ENCODE measurements at regions not wholly inside any gene's neighbourhood (a gene's known extent, or its start where the extent isn't known, plus 50 kb on each side); places are given as distances from the start of the nearest gene placed in this dataset.
"Not testable (repeated sequence)": the region's sequence is repeated elsewhere in the genome, so short reads cannot be mapped to it uniquely, and the experiment has no call there.

DNA sequence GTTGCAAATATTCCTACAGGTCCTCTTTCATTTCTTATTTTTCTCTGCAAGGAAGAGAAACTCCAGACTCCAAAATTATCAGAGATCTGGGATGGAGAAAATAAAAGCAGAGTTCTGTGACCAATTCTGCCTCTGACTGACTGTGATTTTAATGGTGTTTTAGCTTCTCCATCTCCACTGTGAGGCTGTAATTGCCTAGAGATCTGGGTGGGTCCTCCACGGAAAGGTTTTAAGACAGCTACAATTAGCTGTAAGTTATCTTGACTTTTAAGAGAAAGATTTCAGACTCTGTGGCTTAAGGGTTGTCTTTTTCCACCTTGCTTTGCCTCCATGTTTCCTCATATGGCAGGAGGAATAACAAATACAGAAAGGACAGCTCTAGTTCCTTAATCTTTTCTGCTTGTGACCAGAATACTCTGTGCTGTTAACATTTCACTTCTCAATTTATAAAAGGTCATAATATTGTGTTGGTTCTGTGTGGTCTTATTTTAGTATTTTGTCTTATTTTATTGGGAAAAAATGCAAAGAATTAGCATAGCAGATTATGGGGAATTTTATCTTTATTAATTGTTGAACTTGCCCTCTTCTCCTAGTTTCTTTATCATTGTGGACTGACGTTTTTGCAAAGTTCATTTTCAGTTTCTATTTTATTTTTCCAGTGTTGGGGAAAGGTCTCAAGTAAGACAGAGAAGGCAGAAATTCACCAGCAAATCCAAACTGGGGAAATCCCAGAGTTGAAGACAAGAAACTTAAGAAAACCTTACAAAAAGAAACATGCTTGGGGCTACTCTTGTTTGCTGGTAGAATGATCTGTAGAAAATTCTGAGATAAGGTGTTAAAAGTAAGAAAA lies 157.9 kb downstream of the RAP2B start:
- no peak for DNase-seq

GRCh38 chr3:153320585-153321128 lies 158.6 kb downstream of the RAP2B start:
- DNase-seq = no peak

- no peak for DNase-seq
Observed at GRCh38 chr3:153328690-153329089, 166.7 kb downstream of the RAP2B start.

- no peak for DNase-seq
Observed at GRCh38 chr3:153330901-153331300, 168.9 kb downstream of the RAP2B start.

DNA sequence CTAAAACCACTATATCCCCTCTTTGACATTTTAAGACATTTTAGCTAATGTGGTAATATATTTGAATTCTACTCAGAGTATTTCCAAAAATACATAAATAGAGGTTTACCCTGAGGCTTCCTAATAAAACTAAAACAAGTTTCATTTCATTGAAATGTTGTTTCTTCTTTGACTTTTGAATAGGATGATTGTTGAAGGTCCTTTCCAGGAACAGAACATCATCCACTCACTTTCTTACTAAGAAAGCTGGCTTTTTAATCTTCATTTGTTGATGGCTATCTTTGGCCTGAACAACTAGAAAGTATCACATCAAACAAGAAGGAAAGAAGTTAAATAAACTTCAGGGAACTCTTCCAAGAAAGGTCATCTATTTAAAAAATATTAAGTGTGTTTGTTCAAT lies 169.7 kb downstream of the RAP2B start:
- DNase-seq = no peak

DNA sequence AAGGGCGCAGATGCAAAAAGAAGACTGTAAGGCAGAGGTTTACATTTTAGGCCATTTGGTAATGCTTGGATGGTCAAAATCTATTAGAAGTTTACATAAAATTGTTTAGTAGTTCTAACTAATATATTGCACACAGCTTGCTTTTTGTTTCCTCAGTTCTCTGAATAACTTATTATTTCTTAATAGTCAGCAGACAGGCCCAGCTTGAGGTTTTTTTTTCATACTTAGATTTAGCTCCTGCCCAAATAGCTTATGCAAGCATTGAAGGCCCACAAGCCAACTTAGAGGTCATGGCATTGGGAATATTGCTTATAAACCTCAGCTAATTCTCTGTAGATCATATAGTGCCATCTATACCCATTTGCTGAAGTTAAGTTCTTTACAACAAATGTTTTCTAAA lies 172.5 kb downstream of the RAP2B start:
- no peak for DNase-seq

GRCh38 chr3:153337369-153337768 lies 175.3 kb downstream of the RAP2B start:
- no peak for DNase-seq

- DNase-seq = no peak
Observed at GRCh38 chr3:153338487-153338886, 176.5 kb downstream of the RAP2B start.

GRCh38 chr3:153339065-153339464 lies 177.0 kb downstream of the RAP2B start:
- no peak for DNase-seq

DNA sequence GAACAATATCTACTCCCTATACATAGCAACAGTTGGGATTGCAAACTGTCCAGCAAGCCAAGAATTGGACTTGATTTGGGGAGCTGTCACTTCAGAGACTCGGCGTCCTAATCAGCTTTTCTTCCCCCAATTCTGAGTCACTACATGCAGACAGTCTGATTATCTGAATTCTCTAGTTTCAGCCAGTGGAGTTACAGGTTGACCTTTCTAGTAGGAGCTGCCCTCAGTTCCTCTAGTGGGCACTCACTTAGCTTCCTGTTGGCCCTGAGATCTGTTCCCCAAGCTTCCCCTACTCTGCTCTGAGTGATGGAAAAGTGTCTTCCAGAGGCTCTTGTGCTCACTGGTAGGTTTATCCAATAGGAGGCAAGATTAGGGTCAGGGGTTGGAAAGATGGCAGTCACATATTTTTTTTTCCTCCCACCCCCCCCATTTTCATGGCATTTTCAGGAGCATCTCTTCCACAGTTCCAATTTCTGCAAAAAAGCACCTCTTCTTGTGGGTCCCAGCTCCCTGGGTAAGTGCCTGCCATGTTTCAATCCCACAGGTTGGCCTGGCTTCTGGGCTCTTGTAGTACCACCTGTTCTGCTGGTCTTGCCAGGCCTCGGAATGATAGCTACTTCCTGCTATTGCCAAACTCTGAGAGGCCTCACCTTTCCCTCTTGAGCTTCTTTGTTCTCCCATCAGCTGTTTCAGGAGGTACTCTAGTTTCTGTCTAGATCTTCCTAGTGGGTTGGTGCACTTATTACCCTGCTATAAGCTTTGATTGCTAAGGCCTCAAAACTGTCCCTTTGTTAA lies 182.2 kb downstream of the RAP2B start:
- DNase-seq = no peak

DNA sequence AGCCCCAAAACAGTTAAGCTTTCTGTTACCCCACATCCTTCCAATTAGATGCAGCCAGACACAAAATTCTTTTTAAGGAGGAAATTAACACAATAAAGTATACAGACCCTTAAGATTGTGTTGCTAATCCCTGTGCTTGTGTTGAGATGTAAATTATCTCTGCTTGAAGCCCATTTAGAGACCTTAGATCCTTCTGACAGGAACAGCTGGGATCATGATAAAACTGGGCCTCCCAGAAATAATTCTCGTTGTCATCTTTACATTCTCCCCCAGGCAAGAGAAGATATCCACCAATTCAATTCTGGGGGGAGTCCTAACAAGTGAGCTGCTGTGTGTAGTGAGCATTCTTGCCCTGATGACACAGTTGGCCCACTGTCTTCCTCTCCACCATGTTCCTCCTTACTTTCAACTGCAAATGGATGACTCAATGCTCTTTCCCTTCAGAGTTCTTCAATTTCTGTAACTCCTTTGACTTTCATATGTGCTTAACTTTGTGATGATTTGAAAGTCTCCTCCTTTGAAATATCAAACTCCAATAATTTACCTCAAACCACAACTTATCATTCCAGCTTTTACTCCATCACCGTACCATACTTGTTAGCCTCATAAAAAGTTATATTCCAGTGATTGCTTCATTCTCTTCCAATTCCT lies 186.6 kb downstream of the RAP2B start:
- DNase-seq = no peak

DNA sequence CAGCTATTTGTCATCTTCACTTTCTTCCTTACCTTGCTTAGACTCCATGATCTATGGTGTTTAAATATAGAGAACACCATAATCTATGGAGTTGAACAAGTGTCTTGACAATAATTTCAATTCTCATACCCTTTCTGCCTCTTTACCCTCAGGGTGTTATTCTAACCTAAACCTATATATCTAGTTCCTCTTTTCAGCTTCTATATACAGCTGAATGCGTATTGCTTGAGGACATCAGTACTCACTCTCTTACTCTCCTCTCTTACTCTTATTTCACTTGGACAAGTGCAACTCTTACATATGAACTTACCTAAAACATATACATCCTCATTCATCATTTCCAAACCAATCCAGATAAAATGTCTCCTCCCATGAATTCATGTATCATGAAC lies 187.1 kb downstream of the RAP2B start:
- DNase-seq = no peak

- no peak for DNase-seq
Observed at GRCh38 chr3:153350420-153350819, 188.4 kb downstream of the RAP2B start.

DNA sequence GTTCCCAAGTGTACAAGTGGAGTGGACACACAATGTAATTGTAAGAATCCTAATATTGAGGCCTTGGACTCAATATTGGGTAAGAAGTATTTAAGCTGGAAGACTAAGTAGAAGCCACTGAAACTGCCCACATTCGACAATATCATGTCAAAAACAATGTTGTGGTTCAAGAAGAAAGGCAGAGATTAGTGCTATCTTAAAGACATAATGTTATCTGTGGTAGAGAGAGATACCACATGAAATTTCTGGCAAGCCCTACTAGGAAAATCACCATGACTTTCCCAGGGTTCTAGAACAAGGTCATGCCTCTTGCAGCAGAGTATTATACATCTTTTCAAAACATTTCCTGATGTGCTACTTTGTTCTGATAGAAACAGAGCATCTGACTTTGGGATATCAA lies 192.6 kb downstream of the RAP2B start:
- no peak for DNase-seq

DNA sequence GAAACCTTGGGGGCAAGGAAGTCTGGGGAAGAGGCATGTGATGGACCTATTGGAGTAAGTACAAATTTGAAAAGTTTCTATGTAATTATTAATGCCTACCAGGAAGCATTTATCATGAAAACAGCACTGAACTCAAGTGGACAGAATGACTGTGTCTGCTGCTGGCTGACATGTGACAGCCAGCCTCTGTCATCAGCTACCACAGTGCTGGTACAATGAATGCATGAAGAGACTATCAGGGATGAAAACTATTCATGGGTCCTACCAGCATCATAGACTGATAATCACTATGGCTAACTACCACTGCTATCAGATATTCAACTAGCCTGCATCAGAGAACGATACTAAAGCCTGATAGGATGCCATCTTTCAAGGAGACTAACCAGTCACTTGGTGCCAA lies 193.5 kb downstream of the RAP2B start:
- no peak for DNase-seq

- no peak for DNase-seq
Observed at GRCh38 chr3:153356908-153357307, 194.9 kb downstream of the RAP2B start.

- no peak for DNase-seq
Observed at GRCh38 chr3:153357436-153357835, 195.4 kb downstream of the RAP2B start.

DNA sequence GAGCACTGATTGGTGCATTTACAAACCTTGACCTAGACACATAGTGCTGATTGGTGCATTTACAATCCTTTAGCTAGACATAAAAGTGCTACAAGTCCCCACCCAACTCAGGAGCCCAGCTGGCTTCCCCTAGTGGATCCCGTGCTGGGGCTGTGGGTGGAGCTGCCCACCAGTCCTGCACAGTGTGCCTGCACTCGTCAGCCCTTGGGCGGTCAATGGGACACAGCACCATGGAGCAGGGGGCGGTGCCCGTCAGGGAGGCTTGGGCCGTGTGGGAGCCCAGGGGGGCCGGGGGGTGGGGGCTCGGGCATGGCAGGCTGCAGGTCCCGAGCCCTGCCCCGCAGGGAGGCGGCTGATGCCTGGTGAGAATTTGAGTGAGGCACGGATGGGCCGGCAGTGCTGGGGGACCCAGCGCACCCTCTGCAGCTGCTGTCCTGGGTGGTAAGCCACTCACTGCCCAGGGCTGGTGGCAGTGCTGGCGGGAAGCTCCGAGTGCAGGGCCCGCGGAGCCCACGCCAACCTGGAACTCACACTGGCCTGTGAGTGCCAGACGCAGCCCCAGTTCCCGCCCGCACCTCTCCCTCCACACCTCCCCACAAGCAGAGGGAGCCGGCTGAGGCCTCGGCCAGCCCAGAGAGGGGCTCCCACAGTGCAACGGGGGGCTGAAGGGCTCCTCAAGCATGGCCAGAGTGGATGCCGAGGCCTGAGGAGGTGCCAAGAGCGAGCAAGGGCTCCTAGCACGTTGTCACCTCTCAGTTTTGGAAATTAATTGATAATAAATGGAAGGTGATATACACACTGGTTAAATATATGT lies 207.7 kb downstream of the RAP2B start:
- DNase-seq = no peak

DNA sequence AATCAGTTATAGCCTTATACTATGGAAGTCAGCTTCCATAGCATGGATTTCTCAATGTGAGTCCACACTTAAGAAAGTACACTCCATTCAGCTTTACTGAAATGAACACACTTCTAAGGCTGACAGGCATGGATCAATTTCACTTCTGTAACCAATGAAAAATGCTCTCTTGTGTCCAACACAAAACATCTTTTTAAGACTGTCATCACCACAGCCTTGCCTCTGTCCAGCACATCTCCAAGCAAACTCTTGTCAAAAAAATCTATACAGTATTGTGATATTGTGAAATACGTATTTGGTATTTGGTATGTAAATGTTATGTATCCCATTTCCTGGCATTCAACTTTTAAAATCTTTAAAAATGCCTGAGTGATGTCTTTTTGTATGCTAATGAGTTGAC lies 208.7 kb downstream of the RAP2B start:
- no peak for DNase-seq

DNA sequence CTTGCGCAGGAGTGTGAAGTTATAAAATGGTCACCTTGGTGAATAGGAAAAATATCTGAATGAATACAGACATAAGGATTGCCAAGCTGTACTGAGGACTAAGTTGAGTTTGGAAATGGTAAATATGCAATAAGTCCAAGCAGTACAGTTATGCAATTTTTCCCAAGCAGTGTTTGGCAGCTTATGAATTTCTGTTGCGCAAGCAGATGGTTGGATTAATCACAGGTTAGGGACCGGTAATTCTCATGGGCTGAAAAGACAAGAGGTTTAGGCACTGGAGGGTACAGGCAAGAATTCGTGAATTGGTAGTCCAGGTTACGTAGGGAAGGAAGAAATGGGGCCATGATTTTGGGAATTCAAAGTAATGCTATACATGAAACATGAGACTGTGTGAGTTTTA lies 210.3 kb downstream of the RAP2B start:
- no peak for DNase-seq

DNA sequence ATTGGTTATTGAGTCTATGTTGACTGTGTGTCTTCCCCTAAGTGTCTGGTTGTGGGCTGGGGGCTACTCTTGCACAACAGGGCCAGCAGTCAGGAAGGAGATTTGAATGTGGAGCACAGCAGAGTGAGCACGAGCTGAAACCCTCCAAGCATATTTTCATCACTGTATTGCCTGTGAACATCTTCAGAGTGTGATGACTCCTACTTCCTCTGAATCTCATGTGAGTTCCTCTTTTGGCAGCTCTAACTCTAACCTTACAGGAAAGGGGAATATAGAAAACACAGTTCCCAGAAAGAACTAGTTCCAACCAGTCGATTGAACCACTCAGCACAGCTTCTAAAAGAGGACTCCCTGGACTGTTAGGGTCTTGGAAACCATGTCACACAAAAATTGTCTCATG lies 211.6 kb downstream of the RAP2B start:
- DNase-seq = peak in 1 of 2 donors; percentile 16

- DNase-seq = not testable (repeated sequence)
Observed at GRCh38 chr3:153378366-153378765, 216.3 kb downstream of the RAP2B start.

- DNase-seq = no peak
Observed at GRCh38 chr3:153379516-153379915, 217.5 kb downstream of the RAP2B start.

All from CD4-positive, alpha-beta T cell treated with Interleukin-1 beta for 1 hour (primary cell).